ENCODE measurements at regions not wholly inside any gene's neighbourhood (a gene's known extent, or its start where the extent isn't known, plus 50 kb on each side); places are given as distances from the start of the nearest gene placed in this dataset.
"Not testable (repeated sequence)": the region's sequence is repeated elsewhere in the genome, so short reads cannot be mapped to it uniquely, and the experiment has no call there.

DNA sequence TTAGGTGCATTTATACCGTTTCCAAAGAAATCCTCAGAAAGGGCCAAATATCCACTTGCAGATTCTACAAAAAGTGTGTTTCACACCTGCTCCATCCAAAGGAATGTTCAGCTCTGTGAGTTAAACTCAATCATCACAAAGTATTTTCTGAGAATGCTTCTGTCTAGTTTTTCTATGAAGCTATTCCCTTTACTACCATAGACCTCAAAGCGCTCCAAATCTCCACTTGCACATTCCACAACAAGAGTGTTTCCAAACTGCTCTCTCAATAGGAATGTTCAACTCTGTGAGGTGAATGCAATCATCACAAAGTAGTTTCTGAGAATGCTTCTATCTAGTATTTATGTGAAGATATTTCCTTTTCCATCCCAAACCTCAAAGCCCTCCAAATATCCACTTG is 412.7 kb upstream of the WSB1 start:
- H3K4me1 Mint-ChIP-seq, H3K27me3 Mint-ChIP-seq, H3K9me3 Mint-ChIP-seq, H3K36me3 Mint-ChIP-seq, H3K4me3 Mint-ChIP-seq, H3K27ac Mint-ChIP-seq, DNase-seq: not testable (repeated sequence)

DNA sequence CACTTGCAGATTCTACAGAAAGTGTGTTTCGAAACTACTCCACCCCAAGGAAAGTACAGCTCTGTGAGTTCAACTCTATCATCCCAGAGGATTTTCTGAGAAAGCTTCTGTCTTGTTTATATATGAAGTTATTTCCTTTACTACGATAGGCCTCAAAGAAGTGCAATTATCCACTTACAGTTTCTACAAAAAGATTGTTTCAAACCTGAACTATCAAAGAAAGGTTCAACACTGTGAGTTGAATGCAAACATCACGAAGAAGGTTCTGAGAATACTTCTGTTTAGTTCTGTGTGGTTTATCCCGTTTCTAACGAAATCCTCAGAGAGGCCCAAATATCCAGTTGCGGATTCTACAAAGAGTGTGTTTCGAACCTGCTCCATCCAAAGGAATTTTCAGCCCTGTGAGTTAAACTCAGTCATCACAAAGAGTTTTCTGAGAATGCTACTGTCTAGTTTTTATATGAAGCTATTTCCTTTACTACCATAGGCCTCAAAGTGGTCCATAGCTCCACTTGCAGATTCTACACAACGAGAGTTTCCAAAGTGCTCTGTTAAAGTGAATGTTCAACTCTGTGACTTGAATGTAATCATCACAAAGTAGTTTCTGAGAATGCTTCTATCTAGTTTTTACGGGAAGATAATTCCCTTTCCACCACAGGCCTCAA is 411.7 kb upstream of the WSB1 start:
- not testable (repeated sequence) for H3K27me3 Mint-ChIP-seq, H3K4me1 Mint-ChIP-seq, H3K27ac Mint-ChIP-seq, DNase-seq, H3K9me3 Mint-ChIP-seq, H3K4me3 Mint-ChIP-seq, H3K36me3 Mint-ChIP-seq

DNA sequence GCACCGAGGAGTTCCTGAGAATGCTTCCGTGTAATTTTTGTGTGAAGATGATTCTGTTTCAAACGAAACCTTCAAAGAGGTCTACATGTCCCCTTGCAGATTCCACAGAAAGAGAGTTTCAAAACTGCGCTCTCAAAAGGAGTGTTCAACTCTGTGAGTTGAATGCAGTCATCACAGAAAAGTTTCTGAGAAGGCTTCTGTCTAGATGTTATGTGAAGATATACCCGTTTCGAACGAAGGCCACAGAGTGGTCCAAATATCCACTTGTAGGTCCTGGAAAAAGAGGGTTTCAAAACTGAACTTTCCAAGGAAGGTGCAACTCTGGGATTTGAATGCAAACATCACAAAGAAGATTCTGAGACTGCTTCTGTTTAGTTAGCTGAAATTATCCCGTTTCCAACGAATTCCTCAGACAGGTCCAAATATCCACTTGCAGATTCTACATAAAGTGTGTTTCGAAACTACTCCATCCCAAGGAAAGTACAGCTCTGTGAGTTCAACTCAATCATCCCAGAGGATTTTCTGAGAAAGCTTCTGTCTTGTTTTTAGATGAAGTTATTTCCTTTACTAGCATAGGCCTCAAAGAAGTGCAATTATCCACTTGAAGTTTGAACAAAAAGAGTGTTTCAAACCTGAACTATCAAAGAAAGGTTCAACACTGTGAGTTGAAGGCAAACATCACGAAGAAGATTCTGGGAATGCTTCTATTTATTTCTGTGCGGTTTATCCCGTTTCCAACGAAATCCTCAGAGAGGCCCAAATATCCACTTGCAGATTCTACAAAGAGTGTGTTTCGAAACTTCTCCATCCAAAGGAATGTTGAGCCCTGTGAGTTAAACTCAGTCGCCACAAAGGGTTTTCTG is 409.8 kb upstream of the WSB1 start:
- H3K36me3 Mint-ChIP-seq, H3K4me3 Mint-ChIP-seq, H3K27me3 Mint-ChIP-seq, H3K4me1 Mint-ChIP-seq, H3K9me3 Mint-ChIP-seq, DNase-seq, H3K27ac Mint-ChIP-seq: not testable (repeated sequence)

DNA sequence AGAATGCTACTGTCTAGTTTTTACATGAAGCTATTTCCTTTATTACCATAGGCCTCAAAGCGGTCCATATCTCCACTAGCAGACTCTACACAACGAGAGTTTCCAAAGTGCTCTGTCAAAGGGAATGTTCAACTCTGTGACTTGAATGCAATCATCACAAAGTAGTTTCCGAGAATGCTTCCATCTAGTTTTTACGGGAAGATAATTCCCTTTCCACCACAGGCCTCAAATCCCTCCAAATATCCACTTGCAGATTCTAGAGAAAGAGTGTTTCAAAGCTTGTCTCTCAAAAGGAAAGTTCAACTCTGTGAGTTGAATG is 409.2 kb upstream of the WSB1 start:
- not testable (repeated sequence) for H3K27me3 Mint-ChIP-seq, H3K4me1 Mint-ChIP-seq, H3K27ac Mint-ChIP-seq, H3K9me3 Mint-ChIP-seq, H3K36me3 Mint-ChIP-seq, DNase-seq, H3K4me3 Mint-ChIP-seq

DNA sequence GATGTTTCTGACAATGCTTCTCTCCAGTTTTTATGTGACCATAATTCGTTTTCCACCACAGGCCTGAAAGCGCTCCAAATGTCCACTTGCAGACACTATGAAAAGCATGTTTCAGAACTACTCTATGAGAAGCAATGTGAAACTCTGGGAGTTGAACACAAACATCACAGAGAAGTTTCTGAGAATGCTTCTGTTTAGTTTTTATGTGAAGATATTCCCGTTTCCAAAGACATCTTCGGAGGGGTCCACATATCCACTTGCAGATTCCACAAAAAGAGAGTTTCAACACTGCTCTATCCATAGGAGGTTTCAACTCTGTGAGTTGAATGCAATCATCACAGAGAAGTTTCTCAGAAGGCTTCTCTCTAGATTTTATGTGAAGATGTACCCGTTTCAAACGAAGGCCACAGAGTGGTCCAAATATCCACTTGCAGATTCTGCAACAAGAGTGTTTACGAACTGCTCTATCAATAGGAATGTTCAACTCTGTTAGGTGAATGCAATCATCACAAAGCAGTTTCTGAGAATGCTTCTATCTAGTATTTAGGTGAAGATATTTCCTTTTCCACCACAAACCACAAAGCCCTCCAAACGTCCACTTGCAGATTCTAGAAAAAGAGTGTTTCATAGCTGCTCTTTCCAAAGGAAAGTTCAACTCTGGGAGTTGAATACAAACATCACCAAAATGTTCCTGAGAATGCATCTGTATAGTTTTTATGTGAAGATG is 408.5 kb upstream of the WSB1 start:
- not testable (repeated sequence) for H3K27me3 Mint-ChIP-seq, H3K27ac Mint-ChIP-seq, H3K9me3 Mint-ChIP-seq, H3K4me1 Mint-ChIP-seq, H3K4me3 Mint-ChIP-seq, H3K36me3 Mint-ChIP-seq
- DNase-seq: peak; percentile 34
